Nephron progenitor cell (in vitro differentiated cells): ENCODE measurements at regions not wholly inside any gene's neighbourhood (a gene's known extent, or its start where the extent isn't known, plus 50 kb on each side); places are given as distances from the start of the nearest gene placed in this dataset.

ENCODE experiments used
- DNase-seq: peaks from one replicate; pipeline ENCODE4 v3.0.0; 2021
- H3K27ac Mint-ChIP-seq: 2 replicates; pipeline ENCODE4 v1.8.0; 2021; ENCODE audit warnings: mild to moderate bottlenecking, moderate library complexity, mixed read lengths
- H3K27me3 Mint-ChIP-seq: 2 replicates; pipeline ENCODE4 v1.8.0; 2021; ENCODE audit warnings: mild to moderate bottlenecking, low read depth, mixed read lengths; ENCODE audit not compliant: poor library complexity
- H3K36me3 Mint-ChIP-seq: 2 replicates; pipeline ENCODE4 v1.8.0; 2021; ENCODE audit warnings: low read depth, mixed read lengths
- H3K4me1 Mint-ChIP-seq: 2 replicates; pipeline ENCODE4 v1.8.0; 2021; ENCODE audit warnings: mixed read lengths
- H3K4me3 Mint-ChIP-seq: 2 replicates; pipeline ENCODE4 v1.8.0; 2021; ENCODE audit warnings: mild to moderate bottlenecking, moderate library complexity, mixed read lengths
- H3K9me3 Mint-ChIP-seq: 2 replicates; pipeline ENCODE4 v1.8.0; 2021; ENCODE audit warnings: mild to moderate bottlenecking, moderate library complexity, mixed read lengths
- TF ChIP-seq, protein P1 (sequence below): fragments of 200-600 bp; sonication (generic); IDR thresholded peaks from 2 replicates; pipeline ENCODE4 v1.5.0; 2021; ENCODE audit warnings: antibody characterized with exemption

- DNase-seq: no peak
- H3K9me3 Mint-ChIP-seq: peaks cover 7% of the 10 kb centered on the region
- no peaks in the 10 kb centered on the region for H3K36me3 Mint-ChIP-seq
- TF ChIP-seq, protein P1, sequence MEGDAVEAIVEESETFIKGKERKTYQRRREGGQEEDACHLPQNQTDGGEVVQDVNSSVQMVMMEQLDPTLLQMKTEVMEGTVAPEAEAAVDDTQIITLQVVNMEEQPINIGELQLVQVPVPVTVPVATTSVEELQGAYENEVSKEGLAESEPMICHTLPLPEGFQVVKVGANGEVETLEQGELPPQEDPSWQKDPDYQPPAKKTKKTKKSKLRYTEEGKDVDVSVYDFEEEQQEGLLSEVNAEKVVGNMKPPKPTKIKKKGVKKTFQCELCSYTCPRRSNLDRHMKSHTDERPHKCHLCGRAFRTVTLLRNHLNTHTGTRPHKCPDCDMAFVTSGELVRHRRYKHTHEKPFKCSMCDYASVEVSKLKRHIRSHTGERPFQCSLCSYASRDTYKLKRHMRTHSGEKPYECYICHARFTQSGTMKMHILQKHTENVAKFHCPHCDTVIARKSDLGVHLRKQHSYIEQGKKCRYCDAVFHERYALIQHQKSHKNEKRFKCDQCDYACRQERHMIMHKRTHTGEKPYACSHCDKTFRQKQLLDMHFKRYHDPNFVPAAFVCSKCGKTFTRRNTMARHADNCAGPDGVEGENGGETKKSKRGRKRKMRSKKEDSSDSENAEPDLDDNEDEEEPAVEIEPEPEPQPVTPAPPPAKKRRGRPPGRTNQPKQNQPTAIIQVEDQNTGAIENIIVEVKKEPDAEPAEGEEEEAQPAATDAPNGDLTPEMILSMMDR: no peak
- H3K27me3 Mint-ChIP-seq: peaks cover 7% of the 10 kb centered on the region
- H3K27ac Mint-ChIP-seq: no peak overlapping the region
- no peaks in the 10 kb centered on the region for H3K4me1 Mint-ChIP-seq
- H3K4me3 Mint-ChIP-seq: no peak overlapping the region
These were observed 205.2 kb downstream of the TMEM26 start for GRCh38 chr10:61248013-61248412.

DNA sequence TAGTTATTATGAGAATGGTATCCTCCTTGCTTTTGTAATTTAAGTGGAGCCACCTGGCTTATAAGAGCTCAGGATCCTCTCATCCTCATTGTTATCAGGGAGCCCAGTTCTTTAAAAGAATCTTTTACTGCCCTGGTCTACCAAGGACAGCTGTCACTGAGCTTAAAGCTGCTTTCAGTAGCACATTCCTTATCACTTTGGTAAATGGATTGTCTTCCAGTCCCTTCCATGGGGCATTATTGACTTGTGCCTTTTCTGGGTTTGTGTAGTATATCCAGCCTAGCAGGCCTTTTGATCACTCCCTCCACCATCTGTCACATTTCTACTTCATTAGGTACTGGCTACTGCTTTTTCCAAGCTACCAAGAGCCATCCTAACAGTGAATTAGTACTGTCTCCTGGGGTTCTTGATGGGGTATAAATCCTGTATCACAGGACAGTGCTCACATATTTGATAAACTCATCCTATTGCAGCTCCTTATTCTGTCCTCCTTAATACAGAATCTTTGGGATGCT, 208.9 kb downstream of the TMEM26 start:
- Mint-ChIP-seq H3K27ac (no peak overlapping the region), H3K36me3 (no peaks in the 10 kb centered on the region), H3K4me3 (no peak overlapping the region), H3K4me1 (no peaks in the 10 kb centered on the region), H3K9me3 (no peaks in the 10 kb centered on the region), H3K27me3 (peaks cover 7% of the 10 kb centered on the region)
- no peak for DNase-seq
- TF ChIP-seq, protein P1: no peak

GRCh38 chr10:61232780-61233179, 220.4 kb downstream of the TMEM26 start:
- H3K36me3 Mint-ChIP-seq: no peaks in the 10 kb centered on the region
- H3K9me3 Mint-ChIP-seq: peaks cover 29% of the 10 kb centered on the region
- no peaks in the 10 kb centered on the region for H3K27me3 Mint-ChIP-seq
- DNase-seq: no peak
- H3K4me1 Mint-ChIP-seq: no peaks in the 10 kb centered on the region
- TF ChIP-seq, protein P1: no peak
- H3K27ac Mint-ChIP-seq: no peak overlapping the region
- no peak overlapping the region for H3K4me3 Mint-ChIP-seq

GRCh38 chr10:61225939-61226338, 227.2 kb downstream of the TMEM26 start:
- H3K9me3 Mint-ChIP-seq: peaks cover 32% of the 10 kb centered on the region
- DNase-seq: no peak

DNA sequence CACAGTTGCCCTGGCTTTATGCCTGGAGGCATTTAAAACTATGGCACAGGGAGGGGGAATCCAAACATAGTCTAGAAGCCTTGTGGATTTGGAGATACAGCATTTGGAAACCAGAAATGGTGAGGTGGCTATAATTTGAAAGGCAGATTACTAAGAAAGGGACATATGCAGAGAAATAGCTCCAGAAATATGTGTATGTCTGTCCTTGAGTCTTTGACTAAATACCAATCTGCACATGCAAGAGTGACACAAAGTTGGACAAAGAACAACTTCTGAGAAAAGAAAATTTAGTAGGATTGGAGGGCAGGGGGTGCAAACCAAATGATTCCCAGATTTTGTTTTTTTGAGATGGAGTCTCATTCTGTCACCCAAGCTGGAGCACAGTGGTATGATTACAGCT, 229.6 kb downstream of the TMEM26 start:
- no peak for DNase-seq
- Mint-ChIP-seq H3K27ac (no peak overlapping the region), H3K4me3 (no peak overlapping the region), H3K4me1 (no peaks in the 10 kb centered on the region), H3K9me3 (peaks cover 29% of the 10 kb centered on the region), H3K36me3 (peaks cover 8% of the 10 kb centered on the region), H3K27me3 (peaks cover 3% of the 10 kb centered on the region)
- TF ChIP-seq, protein P1: no peak

More at GRCh38 chr10:61225939-61226338, 227.2 kb downstream of the TMEM26 start:
- H3K4me3 Mint-ChIP-seq: no peak overlapping the region
- no peaks in the 10 kb centered on the region for H3K27me3 Mint-ChIP-seq
- TF ChIP-seq, protein P1: no peak
- H3K27ac Mint-ChIP-seq: no peak overlapping the region
- peaks cover 8% of the 10 kb centered on the region for H3K36me3 Mint-ChIP-seq
- H3K4me1 Mint-ChIP-seq: no peaks in the 10 kb centered on the region

DNA sequence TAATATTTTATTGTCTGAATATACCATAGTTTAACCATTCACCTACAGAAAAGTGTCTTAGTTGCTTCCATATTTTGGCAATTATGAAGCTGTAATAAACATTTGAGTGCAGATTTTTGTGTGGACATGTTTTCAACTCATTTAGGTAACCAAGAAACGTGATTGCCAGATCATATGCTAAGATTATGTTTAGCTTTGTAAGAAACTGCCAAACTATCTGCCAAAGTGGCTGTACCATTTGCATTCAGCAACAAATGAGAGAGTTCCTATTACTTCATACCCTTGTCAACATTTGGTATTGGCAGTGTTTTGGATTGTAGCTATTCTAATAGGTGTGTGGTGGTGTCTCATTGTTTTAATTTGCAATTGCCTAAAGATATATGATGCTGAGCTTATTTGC, 233.5 kb downstream of the TMEM26 start:
- H3K36me3 Mint-ChIP-seq: no peaks in the 10 kb centered on the region

More for the DNA sequence above, 233.5 kb downstream of the TMEM26 start:
- H3K4me1 Mint-ChIP-seq: no peaks in the 10 kb centered on the region
- DNase-seq: no peak
- peaks cover 8% of the 10 kb centered on the region for H3K9me3 Mint-ChIP-seq
- TF ChIP-seq, protein P1: no peak
- H3K27me3 Mint-ChIP-seq: peaks cover 3% of the 10 kb centered on the region
- no peak overlapping the region for H3K27ac Mint-ChIP-seq
- H3K4me3 Mint-ChIP-seq: no peak overlapping the region
